ENCODE measurements at regions not wholly inside any gene's neighbourhood (a gene's known extent, or its start where the extent isn't known, plus 50 kb on each side); places are given as distances from the start of the nearest gene placed in this dataset.

- Histone ChIP-seq H3K9me1 (ENCODE audit: control insufficient read depth, extremely low read depth, insufficient read depth, low read length) (no peaks in the 10 kb centered on the region), H3K27me3 (ENCODE audit: control insufficient read depth, extremely low read depth, insufficient read depth, low read length) (no peaks in the 10 kb centered on the region), H2AFZ (ENCODE audit: control insufficient read depth, low read length) (no peak overlapping the region), H3K4me2 (ENCODE audit: control insufficient read depth, extremely low read depth, insufficient read depth, low read depth, low read length) (no peak overlapping the region), H4K20me1 (ENCODE audit: control insufficient read depth, extremely low read depth, insufficient read depth, low read length) (no peaks in the 10 kb centered on the region), H3K4me3 (ENCODE audit: control insufficient read depth in 2 of 3, extremely low read depth in 1 of 3, insufficient read depth in 2 of 3, low read depth in 1 of 3, low read length in 3 of 3) (no peak overlapping the region), H3K36me3 (ENCODE audit: control insufficient read depth in 2 of 2, extremely low read depth in 1 of 2, insufficient read depth in 2 of 2, low read length in 2 of 2) (no peaks in the 10 kb centered on the region), H3K27ac (ENCODE audit: control insufficient read depth, insufficient read depth, low read length) (no peak overlapping the region), H3K79me2 (ENCODE audit: control insufficient read depth, insufficient read depth, low read length) (no peaks in the 10 kb centered on the region), H3K9ac (ENCODE audit: control insufficient read depth, extremely low read depth, insufficient read depth, low read length) (no peak overlapping the region), H3K4me1 (ENCODE audit: control insufficient read depth, extremely low read depth, insufficient read depth, low read length) (no peaks in the 10 kb centered on the region), H3K9me3 (ENCODE audit: control insufficient read depth, low read depth, low read length) (no peaks in the 10 kb centered on the region)
- dilution Hi-C loops (cut with MboI; ENCODE audit: extremely low pct_ligation_motif_present, low sequenced_read_pairs): no loop called here
- no peak for DNase-seq (ENCODE audit: low read depth, low spot score)
- FAIRE-seq: no peak
- no peak for TF ChIP-seq EZH2 (IDR thresholded peaks at IDR 0.05; ENCODE audit: low read length)
- TF ChIP-seq, protein P1, sequence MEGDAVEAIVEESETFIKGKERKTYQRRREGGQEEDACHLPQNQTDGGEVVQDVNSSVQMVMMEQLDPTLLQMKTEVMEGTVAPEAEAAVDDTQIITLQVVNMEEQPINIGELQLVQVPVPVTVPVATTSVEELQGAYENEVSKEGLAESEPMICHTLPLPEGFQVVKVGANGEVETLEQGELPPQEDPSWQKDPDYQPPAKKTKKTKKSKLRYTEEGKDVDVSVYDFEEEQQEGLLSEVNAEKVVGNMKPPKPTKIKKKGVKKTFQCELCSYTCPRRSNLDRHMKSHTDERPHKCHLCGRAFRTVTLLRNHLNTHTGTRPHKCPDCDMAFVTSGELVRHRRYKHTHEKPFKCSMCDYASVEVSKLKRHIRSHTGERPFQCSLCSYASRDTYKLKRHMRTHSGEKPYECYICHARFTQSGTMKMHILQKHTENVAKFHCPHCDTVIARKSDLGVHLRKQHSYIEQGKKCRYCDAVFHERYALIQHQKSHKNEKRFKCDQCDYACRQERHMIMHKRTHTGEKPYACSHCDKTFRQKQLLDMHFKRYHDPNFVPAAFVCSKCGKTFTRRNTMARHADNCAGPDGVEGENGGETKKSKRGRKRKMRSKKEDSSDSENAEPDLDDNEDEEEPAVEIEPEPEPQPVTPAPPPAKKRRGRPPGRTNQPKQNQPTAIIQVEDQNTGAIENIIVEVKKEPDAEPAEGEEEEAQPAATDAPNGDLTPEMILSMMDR (optimal IDR thresholded peaks at IDR 0.05 in 1 of 3, IDR thresholded peaks at IDR 0.05 in 1 of 3, conservative IDR thresholded peaks at IDR 0.05 in 1 of 3; ENCODE audit: extremely low read depth in 1 of 3, insufficient read depth in 2 of 3, low read length in 3 of 3): no peak
Measured at GRCh38 chr9:28718226-28718625, 1144.9 kb upstream of the C9orf72 start.

DNA sequence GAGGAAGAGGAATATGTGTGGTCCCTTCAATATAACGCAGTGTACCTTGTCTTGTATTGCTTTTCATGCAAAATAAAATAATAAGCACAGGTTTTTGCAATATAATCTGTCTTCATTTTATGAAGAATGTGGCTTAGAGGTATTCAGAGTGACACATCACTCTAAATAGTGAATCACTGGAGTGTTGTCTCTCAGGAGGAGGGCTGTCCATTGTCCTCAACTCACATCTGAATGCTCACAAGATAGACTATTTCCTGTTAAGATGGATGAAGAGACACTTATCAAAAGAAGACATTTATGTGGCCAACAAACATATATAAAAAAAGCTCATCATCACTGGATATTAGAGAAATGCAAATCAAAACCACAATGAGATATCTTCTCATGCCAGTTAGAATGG is 1147.5 kb upstream of the C9orf72 start:
- Histone ChIP-seq H2AFZ (ENCODE audit: control insufficient read depth, low read length) (no peak overlapping the region), H3K79me2 (ENCODE audit: control insufficient read depth, insufficient read depth, low read length) (no peaks in the 10 kb centered on the region), H3K4me3 (ENCODE audit: control insufficient read depth in 2 of 3, extremely low read depth in 1 of 3, insufficient read depth in 2 of 3, low read depth in 1 of 3, low read length in 3 of 3) (no peak overlapping the region), H3K9ac (ENCODE audit: control insufficient read depth, extremely low read depth, insufficient read depth, low read length) (no peak overlapping the region), H3K9me1 (ENCODE audit: control insufficient read depth, extremely low read depth, insufficient read depth, low read length) (no peaks in the 10 kb centered on the region), H4K20me1 (ENCODE audit: control insufficient read depth, extremely low read depth, insufficient read depth, low read length) (no peaks in the 10 kb centered on the region), H3K9me3 (ENCODE audit: control insufficient read depth, low read depth, low read length) (no peaks in the 10 kb centered on the region), H3K36me3 (ENCODE audit: control insufficient read depth in 2 of 2, extremely low read depth in 1 of 2, insufficient read depth in 2 of 2, low read length in 2 of 2) (no peaks in the 10 kb centered on the region), H3K27ac (ENCODE audit: control insufficient read depth, insufficient read depth, low read length) (no peak overlapping the region), H3K27me3 (ENCODE audit: control insufficient read depth, extremely low read depth, insufficient read depth, low read length) (no peaks in the 10 kb centered on the region), H3K4me1 (ENCODE audit: control insufficient read depth, extremely low read depth, insufficient read depth, low read length) (no peaks in the 10 kb centered on the region), H3K4me2 (ENCODE audit: control insufficient read depth, extremely low read depth, insufficient read depth, low read depth, low read length) (no peak overlapping the region)
- no peak for FAIRE-seq
- dilution Hi-C loops (cut with MboI; ENCODE audit: extremely low pct_ligation_motif_present, low sequenced_read_pairs): no loop called here
- TF ChIP-seq, protein P1 (optimal IDR thresholded peaks at IDR 0.05 in 1 of 3, IDR thresholded peaks at IDR 0.05 in 1 of 3, conservative IDR thresholded peaks at IDR 0.05 in 1 of 3; ENCODE audit: extremely low read depth in 1 of 3, insufficient read depth in 2 of 3, low read length in 3 of 3): no peak
- no peak for TF ChIP-seq EZH2 (IDR thresholded peaks at IDR 0.05; ENCODE audit: low read length)
- DNase-seq (ENCODE audit: low read depth, low spot score): no peak

Measured in keratinocyte (primary cell).